GM12874 (cell line): ENCODE measurements at regions not wholly inside any gene's neighbourhood (a gene's known extent, or its start where the extent isn't known, plus 50 kb on each side); places are given as distances from the start of the nearest gene placed in this dataset.

Experiments used
- TF ChIP-seq, protein P1 (sequence below): IDR thresholded peaks from 2 replicates; pipeline ENCODE4 v1.5.1; 2011; ENCODE audit warnings: low read depth, mild to moderate bottlenecking, control low read depth, low read length, moderate library complexity; ENCODE audit not compliant: insufficient read depth

- TF ChIP-seq, protein P1, sequence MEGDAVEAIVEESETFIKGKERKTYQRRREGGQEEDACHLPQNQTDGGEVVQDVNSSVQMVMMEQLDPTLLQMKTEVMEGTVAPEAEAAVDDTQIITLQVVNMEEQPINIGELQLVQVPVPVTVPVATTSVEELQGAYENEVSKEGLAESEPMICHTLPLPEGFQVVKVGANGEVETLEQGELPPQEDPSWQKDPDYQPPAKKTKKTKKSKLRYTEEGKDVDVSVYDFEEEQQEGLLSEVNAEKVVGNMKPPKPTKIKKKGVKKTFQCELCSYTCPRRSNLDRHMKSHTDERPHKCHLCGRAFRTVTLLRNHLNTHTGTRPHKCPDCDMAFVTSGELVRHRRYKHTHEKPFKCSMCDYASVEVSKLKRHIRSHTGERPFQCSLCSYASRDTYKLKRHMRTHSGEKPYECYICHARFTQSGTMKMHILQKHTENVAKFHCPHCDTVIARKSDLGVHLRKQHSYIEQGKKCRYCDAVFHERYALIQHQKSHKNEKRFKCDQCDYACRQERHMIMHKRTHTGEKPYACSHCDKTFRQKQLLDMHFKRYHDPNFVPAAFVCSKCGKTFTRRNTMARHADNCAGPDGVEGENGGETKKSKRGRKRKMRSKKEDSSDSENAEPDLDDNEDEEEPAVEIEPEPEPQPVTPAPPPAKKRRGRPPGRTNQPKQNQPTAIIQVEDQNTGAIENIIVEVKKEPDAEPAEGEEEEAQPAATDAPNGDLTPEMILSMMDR = no peak
These were observed 176.5 kb upstream of the PLXNA2 start for GRCh38 chr1:208420696-208421095.

DNA sequence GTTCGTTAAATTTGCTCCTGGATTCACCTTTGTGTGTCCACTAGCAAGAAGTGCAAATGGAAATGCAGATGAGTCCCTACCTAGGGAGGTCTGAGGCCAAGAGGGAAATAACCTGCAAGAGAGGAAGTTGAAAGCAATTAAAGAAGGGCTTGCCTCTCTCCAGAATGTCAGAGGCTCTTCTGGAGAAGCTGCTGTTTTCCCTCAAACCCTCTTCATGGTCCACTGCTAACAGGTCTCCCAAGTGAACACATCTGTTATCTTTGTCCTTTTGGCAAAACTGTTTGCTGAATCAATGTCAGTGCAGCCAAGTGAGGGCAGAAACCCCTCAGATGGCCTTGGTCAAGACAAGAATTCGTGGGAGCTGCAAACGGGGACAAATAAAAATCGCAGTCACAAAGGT lies 177.3 kb upstream of the PLXNA2 start:
- TF ChIP-seq, protein P1 = no peak

DNA sequence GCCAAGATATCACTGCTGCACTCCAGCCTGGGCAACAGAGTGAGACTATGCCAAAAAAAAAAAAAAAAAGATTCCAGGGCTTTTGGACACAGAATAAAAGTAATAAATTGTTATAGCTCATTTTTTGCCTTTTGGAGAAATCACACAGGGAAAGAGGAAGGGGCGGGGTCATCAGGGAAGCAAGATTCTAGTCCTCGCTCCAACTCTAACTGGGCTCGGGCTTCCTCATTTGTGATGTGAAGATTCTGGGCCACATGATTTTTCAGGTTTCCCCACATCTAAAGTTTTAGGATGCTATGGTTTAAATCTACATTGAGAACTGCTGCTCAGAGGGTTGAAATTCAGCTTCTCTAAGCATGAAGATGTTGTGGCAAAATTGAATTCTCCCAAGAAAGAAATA lies 179.3 kb upstream of the PLXNA2 start:
- TF ChIP-seq, protein P1 = no peak

DNA sequence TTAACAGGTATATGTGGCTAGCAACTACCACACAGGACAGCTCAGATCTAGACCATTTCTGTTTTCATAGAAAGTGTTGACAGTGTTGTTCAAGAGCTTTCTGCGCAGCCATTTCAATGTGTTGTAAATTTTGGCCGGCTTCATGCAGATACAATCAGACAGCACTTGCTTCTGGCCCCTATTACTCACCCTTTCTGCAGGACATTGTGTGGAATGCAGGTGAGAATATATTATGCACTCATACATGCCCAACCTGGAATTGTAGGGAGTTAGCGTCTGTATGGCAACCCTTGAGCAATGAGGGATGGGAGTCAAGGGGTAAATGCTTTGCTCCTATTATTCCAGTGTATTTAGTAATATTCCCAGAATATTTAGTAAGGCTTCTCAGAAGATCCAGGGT lies 180.9 kb upstream of the PLXNA2 start:
- TF ChIP-seq, protein P1 = no peak

- TF ChIP-seq, protein P1 = no peak
These were observed 186.0 kb upstream of the PLXNA2 start for GRCh38 chr1:208430220-208430619.

DNA sequence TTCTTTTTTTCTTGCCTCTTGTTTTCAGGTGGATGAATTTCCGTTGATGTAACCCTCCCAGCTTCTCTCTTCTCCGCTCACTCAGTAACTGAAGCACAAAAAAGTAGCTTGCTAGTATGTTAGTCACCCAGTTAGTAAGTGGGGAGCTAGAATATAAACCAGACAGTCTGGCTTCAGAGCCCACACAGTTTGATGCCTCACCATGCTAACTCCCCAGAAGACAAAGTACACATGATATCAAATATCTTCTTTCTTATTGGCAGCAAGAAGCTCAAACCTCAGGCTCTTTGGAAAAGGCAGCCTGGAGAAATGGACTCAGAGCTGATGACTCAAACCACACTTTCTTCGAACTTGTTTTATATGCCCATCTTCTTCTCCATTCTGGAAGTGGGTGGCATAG lies 187.5 kb upstream of the PLXNA2 start:
- TF ChIP-seq, protein P1 = no peak

GRCh38 chr1:208432346-208432745 lies 188.2 kb upstream of the PLXNA2 start:
- TF ChIP-seq, protein P1 = no peak

DNA sequence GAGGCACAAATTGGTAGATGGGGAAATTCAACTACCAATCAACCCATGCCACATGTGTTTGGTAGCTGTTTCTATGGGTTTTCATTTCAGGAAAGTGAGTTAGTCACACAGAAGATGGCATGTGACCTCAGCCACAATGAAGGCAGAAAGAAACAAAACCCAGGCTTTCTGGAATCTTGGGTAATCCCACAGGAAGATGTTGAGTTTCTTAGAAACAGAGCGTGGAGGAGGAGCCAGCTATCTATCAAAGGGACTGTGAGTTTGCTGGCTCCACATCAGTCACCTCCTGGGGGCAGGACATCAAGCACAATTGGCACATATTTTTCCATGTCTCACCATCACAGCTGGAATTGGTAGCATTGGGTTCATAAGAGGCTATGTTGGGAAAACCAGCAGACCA lies 188.9 kb upstream of the PLXNA2 start:
- TF ChIP-seq, protein P1 = no peak
